GM19397 (cell line): ENCODE measurements at regions not wholly inside any gene's neighbourhood (a gene's known extent, or its start where the extent isn't known, plus 50 kb on each side); places are given as distances from the start of the nearest gene placed in this dataset.

ENCODE experiments used
- ATAC-seq: cut with Tn5 transposase; IDR thresholded peaks from one replicate; pipeline ENCODE4 v1.9.1; 2021; ENCODE audit warnings: mild to moderate bottlenecking, moderate library complexity; ENCODE audit not compliant: unreplicated experiment

- ATAC-seq = peak; percentile 49
Measured at GRCh38 chr9:115209601-115210306, 91.8 kb upstream of the TNC start.

GRCh38 chr9:115210699-115211098, 92.7 kb upstream of the TNC start:
- no peak for ATAC-seq

GRCh38 chr9:115211413-115212124, 93.6 kb upstream of the TNC start:
- peak; percentile 63 for ATAC-seq

- no peak for ATAC-seq
Measured at GRCh38 chr9:115212125-115212605, 94.2 kb upstream of the TNC start.

GRCh38 chr9:115212832-115213231, 94.9 kb upstream of the TNC start:
- no peak for ATAC-seq

GRCh38 chr9:115213818-115214334, 95.9 kb upstream of the TNC start:
- no peak for ATAC-seq

- ATAC-seq = no peak
Measured at GRCh38 chr9:115216873-115217272, 98.9 kb upstream of the TNC start.

- no peak for ATAC-seq
Measured at GRCh38 chr9:115220319-115221005, 102.5 kb upstream of the TNC start.

GRCh38 chr9:115223471-115223870, 105.5 kb upstream of the TNC start:
- no peak for ATAC-seq

GRCh38 chr9:115225459-115226116, 107.6 kb upstream of the TNC start:
- no peak for ATAC-seq

GRCh38 chr9:115226152-115226551, 108.2 kb upstream of the TNC start:
- ATAC-seq = no peak

- ATAC-seq = no peak
Measured at GRCh38 chr9:115229496-115229895, 111.5 kb upstream of the TNC start.

- ATAC-seq = no peak
Measured at GRCh38 chr9:115230924-115231515, 113.1 kb upstream of the TNC start.

- ATAC-seq = no peak
Measured at GRCh38 chr9:115232181-115232774, 114.3 kb upstream of the TNC start.

GRCh38 chr9:115234094-115234493, 116.1 kb upstream of the TNC start:
- no peak for ATAC-seq

GRCh38 chr9:115235221-115235620, 117.3 kb upstream of the TNC start:
- ATAC-seq = no peak

- ATAC-seq = no peak
Measured at GRCh38 chr9:115237385-115237998, 119.5 kb upstream of the TNC start.

GRCh38 chr9:115240676-115241075, 122.7 kb upstream of the TNC start:
- no peak for ATAC-seq

- ATAC-seq = no peak
Measured at GRCh38 chr9:115241641-115242040, 123.7 kb upstream of the TNC start.

- ATAC-seq = no peak
Measured at GRCh38 chr9:115249488-115249887, 131.5 kb upstream of the TNC start.
